Lower lobe of right lung (tissue), 2 donors: ENCODE measurements at regions not wholly inside any gene's neighbourhood (a gene's known extent, or its start where the extent isn't known, plus 50 kb on each side); places are given as distances from the start of the nearest gene placed in this dataset.
"Not testable (repeated sequence)": the region's sequence is repeated elsewhere in the genome, so short reads cannot be mapped to it uniquely, and the experiment has no call there.

Source experiments
- ATAC-seq, 2 donors: fragments of 200-7000 bp; cut with Tn5 transposase; one replicate each; pipeline ENCODE4 v1.9.1; 2020 to 2022; ENCODE audit warnings: mild to moderate bottlenecking in 2 of 2, moderate library complexity in 2 of 2
- DNase-seq: peaks from one replicate; pipeline ENCODE4 v3.0.0-alpha.2; 2020
- H3K27ac ChIP-seq: fragments of 200-600 bp; one replicate; pipeline ENCODE4 v1.8.0; 2022
- H3K27me3 ChIP-seq: fragments of 200-600 bp; one replicate; pipeline ENCODE4 v1.8.0; 2022; ENCODE audit warnings: low read depth
- H3K36me3 ChIP-seq: fragments of 200-600 bp; one replicate; pipeline ENCODE4 v1.8.0; 2022; ENCODE audit warnings: mild to moderate bottlenecking
- H3K4me1 ChIP-seq: fragments of 200-600 bp; one replicate; pipeline ENCODE4 v1.8.0; 2022
- H3K4me3 ChIP-seq: fragments of 200-600 bp; one replicate; pipeline ENCODE4 v1.8.0; 2022; ENCODE audit warnings: mild to moderate bottlenecking
- H3K9me3 ChIP-seq: fragments of 200-600 bp; one replicate; pipeline ENCODE4 v1.8.0; 2022
- intact Hi-C: fragments of 100-400 bp; cut with DNase I; formaldehyde crosslinking; loops from one replicate; pipeline ENCODE4 v1.11.0; 2022
- TF ChIP-seq, protein P1 (sequence below): fragments of 200-600 bp; IDR thresholded peaks from one replicate; pipeline ENCODE4 v1.8.0; 2022; ENCODE audit warnings: antibody characterized with exemption, mild to moderate bottlenecking
- donor health status: DM: no; HTN: yes; CAD: no; lungs with severe emphysema.

DNA sequence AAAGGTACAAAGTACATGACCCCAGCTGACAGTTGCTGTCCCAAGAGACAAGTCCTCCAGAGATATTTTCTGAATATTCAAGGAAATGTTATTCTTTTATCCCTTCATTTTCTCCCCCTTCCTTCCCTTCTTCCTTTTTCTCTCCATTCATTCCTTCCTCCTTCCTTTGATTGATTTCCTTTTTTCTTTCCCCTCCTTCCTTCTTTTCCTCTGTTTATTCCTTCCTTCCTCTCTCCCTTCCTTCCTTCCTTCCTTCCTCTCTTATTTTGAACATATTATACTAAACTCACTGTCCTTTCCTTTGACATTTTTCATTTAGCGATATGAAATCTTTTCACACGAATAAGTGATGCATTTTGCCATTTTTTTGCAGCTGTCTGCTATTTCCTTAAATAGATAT is 73.2 kb upstream of the HDDC2 start:
- Histone ChIP-seq H3K4me3 (no peak overlapping the region), H3K4me1 (no peaks in the 10 kb centered on the region), H3K36me3 (no peaks in the 10 kb centered on the region), H3K9me3 (no peaks in the 10 kb centered on the region), H3K27me3 (no peaks in the 10 kb centered on the region), H3K27ac (no peak overlapping the region)
- TF ChIP-seq, protein P1, sequence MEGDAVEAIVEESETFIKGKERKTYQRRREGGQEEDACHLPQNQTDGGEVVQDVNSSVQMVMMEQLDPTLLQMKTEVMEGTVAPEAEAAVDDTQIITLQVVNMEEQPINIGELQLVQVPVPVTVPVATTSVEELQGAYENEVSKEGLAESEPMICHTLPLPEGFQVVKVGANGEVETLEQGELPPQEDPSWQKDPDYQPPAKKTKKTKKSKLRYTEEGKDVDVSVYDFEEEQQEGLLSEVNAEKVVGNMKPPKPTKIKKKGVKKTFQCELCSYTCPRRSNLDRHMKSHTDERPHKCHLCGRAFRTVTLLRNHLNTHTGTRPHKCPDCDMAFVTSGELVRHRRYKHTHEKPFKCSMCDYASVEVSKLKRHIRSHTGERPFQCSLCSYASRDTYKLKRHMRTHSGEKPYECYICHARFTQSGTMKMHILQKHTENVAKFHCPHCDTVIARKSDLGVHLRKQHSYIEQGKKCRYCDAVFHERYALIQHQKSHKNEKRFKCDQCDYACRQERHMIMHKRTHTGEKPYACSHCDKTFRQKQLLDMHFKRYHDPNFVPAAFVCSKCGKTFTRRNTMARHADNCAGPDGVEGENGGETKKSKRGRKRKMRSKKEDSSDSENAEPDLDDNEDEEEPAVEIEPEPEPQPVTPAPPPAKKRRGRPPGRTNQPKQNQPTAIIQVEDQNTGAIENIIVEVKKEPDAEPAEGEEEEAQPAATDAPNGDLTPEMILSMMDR: no peak
- no peak for DNase-seq
- intact Hi-C loops: no loop called here
- no peak for ATAC-seq

DNA sequence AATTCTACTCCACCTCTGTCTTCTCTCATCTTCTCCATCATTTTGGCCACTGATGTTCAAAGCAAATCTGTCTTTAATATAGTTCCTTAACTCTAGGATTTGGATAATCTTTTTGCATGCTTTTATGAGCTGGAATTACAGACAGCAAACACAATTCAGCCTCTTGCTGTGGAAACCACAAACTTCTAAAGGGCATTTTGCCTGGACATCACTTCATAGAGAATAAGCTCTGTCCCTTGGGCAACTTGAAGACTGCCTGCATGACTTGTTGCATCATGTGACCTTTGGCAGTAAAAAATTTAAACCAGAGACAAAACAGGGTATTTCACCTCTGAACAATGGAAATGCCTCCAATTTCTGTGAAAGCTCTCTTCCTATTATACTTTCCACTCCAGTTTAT is 74.1 kb upstream of the HDDC2 start:
- no peak overlapping the region for H3K27ac ChIP-seq
- TF ChIP-seq, protein P1: no peak
- no peak overlapping the region for H3K4me3 ChIP-seq
- no peaks in the 10 kb centered on the region for H3K4me1 ChIP-seq
- ATAC-seq (no peak), DNase-seq (no peak)
- intact Hi-C loops: no loop called here
- no peaks in the 10 kb centered on the region for H3K36me3 ChIP-seq
- no peaks in the 10 kb centered on the region for H3K9me3 ChIP-seq
- H3K27me3 ChIP-seq: no peaks in the 10 kb centered on the region

DNA sequence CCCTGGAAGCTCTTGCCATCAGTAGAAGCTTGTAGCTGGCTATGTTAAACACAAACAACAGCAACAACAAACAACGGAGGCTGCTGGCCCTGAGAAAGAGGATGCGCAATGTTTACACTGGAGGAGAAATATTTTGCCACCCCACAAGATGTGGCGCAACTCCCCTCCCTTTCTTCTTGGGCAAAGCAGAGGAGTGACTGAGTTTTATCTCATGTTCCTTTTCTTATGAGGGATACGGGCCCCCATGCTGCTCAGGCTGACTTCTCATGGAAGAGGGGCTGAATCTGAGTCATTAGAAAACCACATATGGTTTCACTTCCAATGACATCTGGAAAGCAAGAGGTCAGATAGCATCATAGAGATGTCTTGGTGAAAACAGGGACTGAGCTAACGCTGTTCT is 75.9 kb upstream of the HDDC2 start:
- Histone ChIP-seq H3K36me3 (no peaks in the 10 kb centered on the region), H3K27ac (no peak overlapping the region), H3K9me3 (no peaks in the 10 kb centered on the region), H3K4me3 (no peak overlapping the region), H3K4me1 (no peaks in the 10 kb centered on the region), H3K27me3 (no peaks in the 10 kb centered on the region)
- intact Hi-C loops: no loop called here
- ATAC-seq: no peak
- TF ChIP-seq, protein P1: no peak
- DNase-seq: no peak

DNA sequence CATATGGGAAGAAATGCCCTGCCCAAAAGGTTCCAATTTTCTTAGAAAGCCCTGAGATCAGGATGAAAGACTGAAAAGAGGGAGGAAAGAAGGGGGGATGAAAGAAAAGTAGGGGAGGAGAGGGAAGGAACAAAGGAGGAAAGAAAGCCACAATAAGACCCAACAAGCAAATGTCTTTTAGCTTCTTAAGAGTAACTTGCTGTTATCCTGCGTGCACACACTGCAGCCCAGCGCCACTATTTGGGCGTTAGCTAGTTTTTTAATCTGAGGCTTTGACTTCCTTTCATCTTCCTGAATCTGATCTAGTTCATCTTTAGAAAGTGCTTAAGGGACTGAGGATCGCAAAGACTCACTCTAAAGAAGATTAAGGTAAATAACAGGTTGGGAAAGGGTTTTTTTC is 77.4 kb upstream of the HDDC2 start:
- Histone ChIP-seq H3K4me1 (no peaks in the 10 kb centered on the region), H3K4me3 (no peak overlapping the region), H3K27ac (no peak overlapping the region), H3K36me3 (no peaks in the 10 kb centered on the region), H3K9me3 (no peaks in the 10 kb centered on the region), H3K27me3 (no peaks in the 10 kb centered on the region)
- intact Hi-C loops: no loop called here
- TF ChIP-seq, protein P1: no peak
- DNase-seq (no peak), ATAC-seq (no peak)

DNA sequence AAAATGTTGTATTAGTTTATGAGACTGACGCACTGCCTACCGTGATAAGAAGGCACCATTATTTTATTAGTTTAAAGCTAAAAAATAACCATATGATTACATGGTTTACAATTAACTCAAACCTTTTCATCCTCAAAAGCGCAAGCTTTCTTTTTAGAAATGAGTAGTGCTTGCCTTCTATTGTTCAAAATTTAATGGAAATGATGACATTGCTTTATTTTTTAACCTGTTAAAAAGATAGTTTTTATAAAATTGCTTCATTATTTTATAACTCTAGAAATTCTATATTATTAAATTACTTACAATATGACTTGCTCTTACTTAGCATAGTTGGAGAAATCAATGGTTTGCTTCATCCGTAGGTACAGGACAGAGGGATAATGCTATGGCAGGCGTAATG is 78.7 kb upstream of the HDDC2 start:
- intact Hi-C loops: no loop called here
- no peak for DNase-seq

DNA sequence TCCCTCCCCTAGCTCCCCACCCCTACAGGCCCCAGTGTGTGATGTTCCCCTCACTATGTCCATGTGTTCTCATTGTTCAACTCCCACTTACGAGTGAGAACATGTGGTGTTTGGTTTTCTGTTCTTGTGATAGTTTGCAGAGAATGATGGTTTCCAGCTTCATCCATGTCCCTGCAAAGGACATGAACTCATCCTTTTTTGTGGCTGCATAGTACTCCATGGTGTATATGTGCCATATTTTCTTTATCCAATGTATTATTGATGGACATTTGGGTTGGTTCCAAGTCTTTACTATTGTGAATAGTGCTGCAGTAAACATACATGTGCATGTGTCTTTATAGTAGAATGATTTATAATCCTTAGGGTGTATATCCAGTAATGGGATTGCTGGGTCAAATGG is 84.6 kb upstream of the HDDC2 start:
- intact Hi-C loops, ATAC-seq, H3K27ac ChIP-seq, H3K4me1 ChIP-seq, H3K27me3 ChIP-seq, DNase-seq, H3K36me3 ChIP-seq, H3K9me3 ChIP-seq, H3K4me3 ChIP-seq: not testable (repeated sequence)

More for the DNA sequence above, 78.7 kb upstream of the HDDC2 start:
- no peaks in the 10 kb centered on the region for H3K9me3 ChIP-seq
- H3K27me3 ChIP-seq: no peaks in the 10 kb centered on the region
- no peak for ATAC-seq
- H3K27ac ChIP-seq: no peak overlapping the region
- H3K4me3 ChIP-seq: no peak overlapping the region
- no peaks in the 10 kb centered on the region for H3K36me3 ChIP-seq
- TF ChIP-seq, protein P1: no peak
- H3K4me1 ChIP-seq: no peaks in the 10 kb centered on the region
